Muscle of arm (tissue), 1 donor: ENCODE measurements at regions not wholly inside any gene's neighbourhood (a gene's known extent, or its start where the extent isn't known, plus 50 kb on each side); places are given as distances from the start of the nearest gene placed in this dataset.

Source experiments
- DNase-seq: peaks from one replicate; pipeline ENCODE4 v3.0.0-alpha.2; 2013

DNA sequence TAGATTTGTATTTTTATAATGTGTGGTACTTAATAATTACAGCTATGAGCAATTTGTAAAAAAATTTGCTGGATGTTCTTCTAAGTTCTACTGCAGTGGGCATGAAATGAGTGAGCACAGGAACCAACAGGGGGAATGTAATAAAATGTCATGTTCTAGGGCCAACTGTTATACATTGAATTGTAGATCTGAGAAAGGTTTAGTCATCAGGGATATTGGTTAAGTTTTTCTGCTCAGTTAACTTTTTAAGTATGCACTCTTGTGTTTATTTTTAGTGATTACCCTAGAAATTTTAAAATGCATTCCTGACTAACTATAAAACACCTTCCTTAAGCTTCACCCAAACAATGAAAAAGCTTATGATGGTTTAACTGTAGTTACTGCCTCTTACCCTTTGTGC is 101.8 kb downstream of the CAND1 start:
- no peak for DNase-seq

DNA sequence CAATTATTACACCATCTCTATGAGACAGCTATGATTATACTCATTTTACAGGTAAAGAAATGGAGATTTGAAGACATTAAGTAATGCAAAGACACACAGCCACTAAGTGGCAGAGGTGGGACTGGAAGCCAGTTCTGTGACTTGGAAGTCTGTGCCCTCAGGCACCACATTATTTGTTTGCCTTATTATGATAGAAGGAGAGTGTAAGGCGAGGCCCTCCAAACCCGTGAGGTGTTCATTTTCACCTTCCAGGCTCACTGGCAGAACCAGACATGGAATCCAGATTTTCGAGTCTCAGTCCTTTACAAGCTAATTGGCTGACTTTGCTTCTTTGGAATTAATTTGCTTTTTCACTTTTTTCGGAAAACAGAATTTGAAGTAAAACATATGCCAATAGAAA is 107.9 kb downstream of the CAND1 start:
- DNase-seq = no peak

DNA sequence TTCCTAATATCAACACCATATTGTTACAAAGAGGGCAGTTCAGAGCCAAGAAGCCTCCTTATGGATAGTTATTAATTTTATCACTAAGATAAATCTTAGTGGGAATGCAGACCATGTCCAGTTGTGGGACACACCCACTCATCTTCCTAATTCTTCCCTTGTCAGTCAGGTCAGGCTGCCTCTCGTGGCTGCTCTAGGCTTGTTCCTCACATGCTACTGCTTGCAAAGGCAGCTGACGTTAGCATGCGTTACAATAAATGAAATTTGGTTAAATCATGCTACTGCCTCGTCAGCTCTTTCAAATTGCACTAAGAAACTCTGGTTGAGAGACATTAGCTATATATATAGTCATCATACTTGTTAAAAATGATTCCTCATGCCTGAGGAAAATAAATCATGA is 108.4 kb downstream of the CAND1 start:
- DNase-seq = no peak

DNA sequence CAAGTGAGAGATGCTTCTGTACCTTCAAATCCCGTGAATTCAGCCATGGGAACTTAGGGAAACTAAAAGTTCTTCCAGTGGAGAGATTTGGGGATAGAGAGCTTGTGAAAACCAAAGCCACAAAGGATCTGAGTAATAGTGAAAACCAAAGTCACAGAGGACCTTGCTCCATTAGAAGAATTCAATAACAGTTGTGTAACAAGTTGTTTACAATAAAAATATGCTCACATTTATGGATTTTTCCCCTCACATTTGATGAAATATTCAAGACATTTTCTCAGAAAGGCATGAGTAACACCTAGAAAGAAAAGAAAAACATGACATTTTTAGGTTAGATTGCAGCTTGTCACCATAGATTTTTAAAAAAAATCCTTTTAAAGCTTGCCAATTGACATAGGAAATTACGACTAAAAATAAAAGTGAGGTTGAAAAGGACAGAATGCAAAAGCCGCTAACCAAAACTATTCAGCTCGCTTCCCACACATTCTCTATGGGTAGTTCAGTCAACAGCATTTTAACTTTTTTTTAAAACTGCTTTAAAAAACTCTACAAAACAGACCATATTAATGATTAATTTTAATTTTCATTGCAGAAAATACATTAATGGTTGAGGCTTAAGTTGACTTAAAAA is 113.2 kb downstream of the CAND1 start:
- no peak for DNase-seq

DNA sequence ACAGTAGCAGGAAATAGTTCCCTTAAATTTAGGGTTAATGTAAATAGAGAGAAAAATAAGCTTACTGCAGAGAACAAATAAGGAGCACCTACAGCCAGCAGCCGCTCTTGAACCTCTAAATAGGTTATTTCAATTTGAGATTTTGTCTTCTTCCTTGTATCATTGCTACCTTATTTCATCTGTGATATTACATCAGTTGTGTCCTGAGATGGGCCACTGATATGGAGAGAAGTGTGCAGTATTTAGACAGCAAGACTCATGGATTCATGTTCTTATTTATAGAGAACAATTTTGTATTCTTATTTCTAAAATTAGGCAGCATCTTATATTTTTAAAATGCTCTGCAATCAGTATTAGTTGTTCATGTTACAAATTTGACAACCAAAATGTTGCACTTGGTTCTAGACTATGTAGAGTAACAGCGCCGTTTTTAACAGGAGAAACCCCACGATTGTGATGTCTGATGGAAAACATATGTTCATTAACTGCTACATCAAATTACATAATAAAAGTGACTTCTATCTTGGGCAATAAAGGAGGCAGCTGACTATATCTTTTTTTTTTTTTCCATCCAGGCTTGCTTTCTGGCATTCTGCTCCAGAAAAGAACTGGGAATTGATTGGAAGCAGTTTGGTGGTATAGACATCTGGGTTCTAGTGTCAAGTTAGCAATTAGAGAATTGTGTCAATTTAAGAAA is 117.9 kb downstream of the CAND1 start:
- no peak for DNase-seq

DNA sequence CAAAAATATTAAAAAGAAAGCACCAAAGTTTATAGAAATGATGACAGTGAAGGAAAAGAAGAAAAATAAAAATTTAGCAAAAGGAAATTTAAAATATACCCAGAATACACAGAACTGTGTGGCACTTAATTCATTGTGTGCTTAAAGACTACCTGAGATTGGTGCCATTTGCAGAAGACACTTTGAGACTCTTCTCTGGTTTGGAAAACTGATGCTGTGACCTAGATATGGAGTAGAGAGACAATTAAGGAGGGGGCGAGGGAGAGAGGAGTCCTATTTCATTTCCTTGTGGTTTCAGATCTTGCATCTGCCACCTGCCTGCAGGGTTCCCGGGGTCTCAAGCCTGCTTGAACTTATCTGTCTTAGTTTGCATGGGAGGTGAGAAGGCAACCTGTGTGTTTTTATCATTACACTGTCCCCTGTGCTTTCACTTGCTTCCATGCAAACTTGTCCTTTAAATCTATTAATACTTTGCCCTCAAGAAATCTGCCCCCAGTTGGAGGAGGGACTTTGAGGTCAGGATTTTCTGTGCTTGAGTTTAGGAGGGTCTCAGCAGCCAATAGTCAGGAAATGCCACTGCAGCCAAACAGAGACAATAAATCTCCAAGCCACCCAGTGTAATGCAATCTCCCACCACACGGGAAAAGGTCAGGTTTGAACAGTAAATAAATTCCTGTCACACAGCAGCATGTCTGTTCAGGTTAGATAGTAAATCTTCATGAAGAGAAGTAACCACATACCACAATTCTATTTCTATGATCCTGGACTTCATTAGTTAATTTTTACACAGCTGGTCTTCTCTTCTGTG is 119.4 kb downstream of the CAND1 start:
- no peak for DNase-seq

DNA sequence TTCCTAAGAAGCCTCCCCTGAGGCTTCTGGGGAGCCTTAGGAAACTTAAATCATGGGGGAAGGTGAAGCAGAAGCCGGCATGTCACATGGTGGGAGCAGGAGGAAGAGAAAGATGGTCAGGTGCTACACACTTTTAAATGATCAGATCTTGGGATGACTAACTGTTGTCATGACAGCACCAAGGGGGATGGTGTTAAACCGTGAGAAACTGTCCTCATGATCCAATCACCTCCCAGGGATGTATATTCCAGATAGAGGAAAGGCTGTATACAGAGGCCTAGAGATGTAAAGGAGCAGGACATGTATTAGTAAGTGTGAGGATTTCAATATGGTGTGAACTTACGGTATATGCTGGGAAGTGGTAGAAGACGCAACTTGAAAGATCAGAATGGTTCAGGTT is 121.1 kb downstream of the CAND1 start:
- no peak for DNase-seq

DNA sequence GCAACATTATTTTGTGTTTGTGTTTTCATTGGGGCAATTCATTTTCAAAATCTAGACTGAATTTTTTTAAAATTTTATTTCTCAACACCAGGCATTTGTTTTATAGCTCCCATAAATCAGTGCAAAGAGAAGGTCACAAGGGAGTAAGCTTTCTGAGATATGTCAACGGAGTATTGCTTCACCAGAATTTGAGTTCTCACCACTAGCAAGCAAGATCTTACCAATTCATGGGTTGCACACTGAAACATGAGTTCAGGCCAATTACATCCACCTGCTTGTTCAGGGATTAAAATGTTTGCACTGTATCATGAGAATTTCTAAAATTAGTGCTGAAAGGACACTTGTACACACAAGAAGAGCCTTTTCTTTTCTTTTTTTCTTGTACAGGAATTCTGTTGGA is 121.9 kb downstream of the CAND1 start:
- no peak for DNase-seq

DNA sequence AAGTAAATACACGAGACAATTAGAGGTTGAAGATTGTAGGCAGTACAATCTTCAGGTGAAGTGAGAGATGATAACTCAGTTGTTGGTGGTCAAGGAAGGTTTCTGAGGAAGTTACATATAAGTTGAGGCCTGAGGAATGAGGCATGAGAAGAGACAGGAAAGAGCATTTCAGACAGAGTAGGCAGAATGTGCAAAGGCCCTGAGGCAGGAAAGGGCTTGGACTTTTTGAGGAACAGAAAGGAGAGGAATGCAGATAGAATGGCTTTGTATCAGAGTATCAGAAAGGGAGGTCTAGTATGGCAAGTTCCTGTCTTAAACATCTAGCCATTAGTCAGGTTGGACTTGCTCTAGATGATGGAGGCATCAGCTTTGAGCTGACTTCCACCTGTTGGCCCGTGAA is 122.5 kb downstream of the CAND1 start:
- DNase-seq = no peak

DNA sequence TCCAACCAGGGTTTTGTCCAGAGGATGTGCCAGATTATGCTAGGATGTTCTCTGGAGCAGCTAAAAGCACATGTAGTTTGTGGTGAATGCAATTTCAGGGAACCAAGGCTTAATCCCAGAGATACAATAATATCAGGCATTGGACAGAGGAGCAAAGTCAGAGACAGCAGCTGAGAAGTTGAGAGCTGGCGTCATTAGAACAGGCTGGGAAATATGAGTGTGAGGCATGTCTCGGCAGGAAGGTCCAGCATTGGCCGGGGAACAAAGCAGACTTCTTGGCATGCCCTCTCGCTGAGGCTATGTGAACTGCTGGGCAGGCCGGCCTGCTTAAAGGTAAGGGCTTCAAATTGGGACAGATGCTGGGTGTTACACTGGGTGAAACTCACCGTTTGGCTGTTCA is 125.4 kb downstream of the CAND1 start:
- DNase-seq = peak; percentile 68

DNA sequence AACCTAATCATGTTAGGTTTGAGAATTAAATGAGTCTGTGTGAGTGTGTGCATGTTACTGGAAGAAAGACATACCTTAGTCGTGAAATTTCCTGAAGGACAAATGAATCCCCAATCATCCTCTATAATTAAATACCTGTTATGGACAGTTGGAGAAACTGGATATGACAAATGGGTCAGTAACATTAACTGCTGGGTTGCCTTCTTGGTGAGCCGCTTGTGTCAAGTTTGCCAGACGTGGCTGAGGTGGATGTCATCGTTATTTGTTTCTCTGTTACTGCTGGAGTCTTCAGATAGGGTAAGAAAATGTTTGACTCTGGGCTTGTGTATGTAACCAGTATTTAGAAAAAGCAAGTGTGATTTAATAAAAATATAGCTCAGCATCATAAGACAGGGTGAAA is 131.6 kb downstream of the CAND1 start:
- DNase-seq = no peak

DNA sequence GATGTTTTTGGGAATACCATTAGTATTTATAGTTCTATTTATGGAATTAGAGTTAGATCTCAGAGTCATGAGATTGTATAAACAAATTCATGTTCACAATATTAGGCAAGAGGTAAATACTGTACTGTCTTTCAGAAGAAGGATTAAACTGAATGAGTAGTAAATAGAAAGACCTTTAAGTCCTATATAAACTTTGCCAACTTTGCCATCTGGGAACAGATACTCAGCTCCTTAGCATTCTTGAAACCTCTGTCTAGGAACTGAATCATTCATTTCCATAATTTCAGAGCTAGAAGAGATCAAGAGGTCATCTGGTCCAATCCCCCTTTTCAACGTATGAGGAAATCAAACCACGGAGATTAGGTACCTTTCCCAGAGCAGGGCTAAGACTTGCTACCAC is 141.1 kb downstream of the CAND1 start:
- no peak for DNase-seq

DNA sequence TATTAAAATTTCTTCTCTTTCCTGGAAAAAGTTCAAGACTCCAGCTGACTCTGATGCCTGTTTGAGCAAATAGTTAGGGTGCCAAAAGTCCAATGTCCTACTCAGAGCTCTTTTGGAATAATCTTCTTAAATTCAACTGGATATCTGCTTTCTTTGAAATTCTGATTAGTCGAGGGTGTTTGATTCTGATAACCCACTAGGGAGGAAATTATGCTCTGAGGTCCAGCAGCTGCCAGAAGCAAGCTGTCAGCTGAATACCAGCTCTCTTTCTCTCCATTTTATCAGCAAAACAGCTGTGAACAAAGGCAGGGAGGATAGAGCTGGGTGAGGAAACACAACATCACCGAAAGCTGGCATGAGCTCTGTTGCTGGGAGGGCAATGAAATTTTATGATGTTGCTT is 141.5 kb downstream of the CAND1 start:
- no peak for DNase-seq

DNA sequence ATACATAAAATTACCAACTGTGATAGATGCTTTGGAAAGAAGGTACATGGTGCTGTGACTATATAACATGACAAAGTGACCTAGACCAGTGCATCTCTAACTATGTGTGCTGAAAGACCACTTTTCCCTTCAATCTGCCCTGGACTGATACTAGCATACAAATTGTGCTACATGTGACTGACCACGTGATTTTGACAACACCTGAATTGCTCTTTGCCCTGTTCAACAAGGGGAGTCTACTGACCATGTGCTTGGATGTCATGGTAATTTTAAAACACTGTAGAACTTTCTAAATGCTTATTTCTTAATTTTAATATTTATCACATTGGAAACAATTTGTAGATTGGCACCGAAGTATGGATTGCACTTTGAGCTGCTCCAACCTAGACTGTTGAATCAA is 142.4 kb downstream of the CAND1 start:
- DNase-seq = no peak

DNA sequence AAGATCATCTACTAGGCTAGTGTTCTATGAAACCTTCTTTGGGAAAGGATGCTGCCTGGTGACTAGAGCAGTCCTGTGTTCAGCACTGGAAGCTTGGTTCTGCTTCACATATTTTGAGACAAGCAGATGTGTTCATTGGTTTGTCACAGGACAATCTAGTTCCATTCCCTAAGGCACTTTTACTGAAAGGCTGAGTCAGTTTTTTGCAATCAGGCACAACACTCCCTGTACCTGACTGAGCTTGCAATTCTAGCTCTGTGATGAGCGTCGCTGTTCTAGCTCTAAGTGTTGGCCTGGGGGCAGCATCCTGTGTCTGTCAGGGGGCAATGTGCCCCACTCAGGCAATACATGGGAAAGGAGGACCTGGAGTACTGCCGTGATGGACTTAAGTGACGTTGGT is 144.4 kb downstream of the CAND1 start:
- no peak for DNase-seq

DNA sequence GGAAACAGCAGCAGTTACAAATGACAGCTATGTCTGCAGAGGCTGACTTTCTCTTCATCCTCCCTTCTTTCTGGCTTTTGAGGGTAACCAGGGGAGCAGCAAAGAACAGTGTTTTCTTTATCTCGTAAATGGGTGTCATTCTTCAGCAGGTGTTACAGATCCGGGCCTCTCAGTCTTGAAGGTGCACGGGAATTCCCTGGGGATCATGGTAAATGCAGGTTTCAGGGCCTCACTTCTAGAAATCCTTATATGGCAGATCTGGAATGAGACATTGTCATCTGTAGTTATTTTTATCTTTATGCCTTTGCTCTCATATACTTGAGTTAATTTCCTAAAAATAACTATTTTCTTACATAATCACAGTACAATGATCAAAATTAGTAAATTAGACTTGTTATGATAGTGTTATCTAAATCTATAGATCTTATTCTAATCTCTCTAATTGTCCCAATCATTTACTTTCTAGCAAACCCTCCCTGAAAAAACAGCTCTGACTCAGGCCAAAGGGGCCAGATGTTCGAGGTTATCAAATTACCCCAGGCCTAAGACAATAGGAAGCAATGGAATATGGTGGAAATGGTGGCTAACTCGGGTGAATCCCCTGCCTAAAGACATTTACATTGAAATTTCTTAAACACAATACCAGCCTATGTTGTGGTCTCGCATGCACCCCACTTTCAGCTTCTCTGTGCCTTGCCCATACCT is 145.0 kb downstream of the CAND1 start:
- DNase-seq = no peak

DNA sequence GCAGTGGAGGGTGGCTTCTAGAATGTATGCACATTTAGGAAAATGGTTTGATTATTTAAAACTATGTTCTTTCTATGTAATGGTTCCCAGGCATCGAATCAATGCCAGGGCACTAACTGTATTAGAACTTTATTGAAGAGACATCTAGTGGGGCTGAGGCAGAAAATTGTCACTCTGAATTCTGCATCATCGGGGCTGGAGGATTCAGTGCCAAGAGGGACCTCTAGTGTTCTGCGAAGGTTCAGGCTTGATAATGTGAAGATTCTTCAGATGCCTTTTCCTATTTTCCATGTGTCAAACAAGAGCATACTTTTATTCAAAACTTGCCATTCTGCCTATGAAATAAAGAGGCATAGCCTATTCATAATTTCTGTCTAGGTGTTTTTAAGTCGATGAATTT is 146.3 kb downstream of the CAND1 start:
- no peak for DNase-seq

DNA sequence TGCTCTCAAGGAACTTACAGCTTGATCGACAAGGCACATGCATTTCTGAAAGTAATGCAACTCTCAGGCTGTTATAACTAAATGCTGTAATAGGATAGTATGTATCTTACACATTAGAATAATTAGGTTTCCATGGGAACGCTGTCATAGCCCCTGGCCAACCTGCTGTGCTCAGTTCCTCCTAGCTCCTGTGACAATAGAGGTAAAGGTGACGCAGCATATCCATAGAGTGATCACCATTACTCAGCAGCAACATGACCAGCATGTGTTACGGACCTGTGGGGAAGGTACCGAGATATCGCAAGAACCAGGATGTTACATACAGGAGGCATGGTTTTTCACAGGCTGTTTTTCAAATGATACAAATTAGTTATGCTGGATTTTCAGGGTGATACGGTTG is 150.7 kb downstream of the CAND1 start:
- DNase-seq = no peak

DNA sequence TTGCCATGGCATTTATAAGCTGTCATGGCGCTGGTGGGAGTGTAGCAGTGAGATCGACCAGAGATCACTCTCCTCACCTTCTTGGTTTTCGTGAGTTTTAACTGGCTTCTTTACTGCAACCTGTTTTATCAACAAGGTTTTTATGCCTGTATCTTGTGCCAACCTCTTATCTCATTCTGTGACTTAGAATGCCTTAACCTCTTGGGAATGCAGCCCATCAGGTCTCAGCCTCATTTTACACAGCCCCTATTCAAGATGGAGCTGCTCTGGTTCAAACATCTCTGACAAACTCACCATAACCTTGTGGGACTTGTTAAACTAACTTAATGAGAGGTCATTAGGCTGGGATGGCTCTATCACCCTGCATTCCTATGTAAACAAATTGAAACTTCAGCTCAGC is 151.3 kb downstream of the CAND1 start:
- no peak for DNase-seq

DNA sequence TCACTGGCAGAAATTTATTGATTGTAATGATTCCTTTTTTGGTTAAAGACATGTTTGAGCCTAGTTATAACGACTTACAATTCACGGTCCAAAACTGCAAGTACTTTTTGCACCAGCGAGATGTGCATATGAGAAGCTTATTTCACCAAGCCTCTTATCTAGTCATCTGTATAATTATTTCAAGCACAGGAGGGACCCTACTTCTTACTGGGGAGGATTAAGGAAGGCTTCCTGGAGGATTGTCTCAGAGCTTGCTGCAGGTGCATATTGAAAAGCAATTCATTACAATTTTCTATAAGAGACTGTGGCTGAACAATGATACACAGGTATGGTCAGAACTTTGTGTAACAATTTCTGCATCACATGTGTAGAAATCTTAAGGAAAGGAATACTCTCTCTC is 152.9 kb downstream of the CAND1 start:
- no peak for DNase-seq

DNA sequence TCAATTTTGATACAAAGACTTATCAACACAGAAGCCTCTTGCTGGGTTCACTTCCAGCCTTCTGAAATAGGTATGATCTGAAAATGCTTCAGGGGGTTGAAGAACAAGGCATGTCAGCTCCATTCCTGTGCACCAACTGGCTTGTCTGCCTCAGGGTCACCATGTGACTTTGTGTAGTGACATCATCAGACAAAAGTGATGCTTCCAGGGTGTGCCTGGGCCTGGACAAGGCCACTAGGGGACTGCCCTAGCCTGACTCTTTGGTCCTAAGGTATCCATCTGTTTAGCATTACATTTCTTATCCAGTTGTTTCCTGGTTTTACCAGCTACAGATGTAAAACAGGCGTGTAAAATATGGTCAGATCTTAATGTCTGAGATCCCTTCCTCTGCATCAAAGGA is 155.6 kb downstream of the CAND1 start:
- no peak for DNase-seq

DNA sequence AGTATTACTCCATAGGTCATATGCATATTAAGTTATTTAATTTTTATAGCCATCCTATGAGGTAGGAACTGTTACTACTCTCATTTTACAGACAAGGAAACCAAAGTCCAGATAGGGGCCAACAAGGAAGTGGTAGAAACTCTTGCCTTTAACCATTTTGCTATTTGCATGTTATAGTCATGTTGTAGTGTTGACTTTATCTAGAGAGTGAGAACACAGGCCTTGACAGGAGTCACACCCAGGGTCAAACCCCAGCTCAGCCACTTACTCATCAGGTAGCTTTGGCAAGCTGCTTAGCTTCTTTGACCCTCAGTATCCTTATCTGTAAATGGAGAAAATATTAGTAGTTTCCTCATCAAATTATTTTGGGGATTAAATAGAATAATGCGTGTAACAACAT is 156.2 kb downstream of the CAND1 start:
- no peak for DNase-seq

DNA sequence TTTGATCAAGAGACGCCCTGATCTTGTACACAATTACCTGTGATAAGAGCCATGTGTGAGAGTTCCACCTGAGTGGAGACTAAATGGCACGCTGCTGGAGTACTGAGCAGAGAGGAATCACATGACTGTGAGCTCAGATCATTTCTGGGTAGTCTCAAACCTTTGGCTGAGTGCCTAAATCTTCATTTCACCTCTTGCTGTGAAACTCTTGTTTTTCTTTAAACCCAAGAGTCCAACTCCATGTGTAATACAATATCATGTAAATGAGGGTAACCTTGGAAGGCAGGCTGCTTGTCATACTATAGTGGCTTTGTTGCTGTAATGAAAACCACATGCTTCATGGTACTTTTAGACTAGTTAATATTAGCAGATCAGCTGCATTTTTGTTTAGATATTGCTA is 156.9 kb downstream of the CAND1 start:
- peak; percentile 46 for DNase-seq
